Stimulated activated CD8-positive, alpha-beta memory T cell treated with anti-CD3 and anti-CD28 coated beads, Interleukin-4, amount 100 ng/mL, for 4 hours (primary cell): ENCODE measurements at regions not wholly inside any gene's neighbourhood (a gene's known extent, or its start where the extent isn't known, plus 50 kb on each side); places are given as distances from the start of the nearest gene placed in this dataset.
A peak's percentile ranks its signal among the peaks of the same experiment; 100 is the strongest.
"Not testable (repeated sequence)": the region's sequence is repeated elsewhere in the genome, so short reads cannot be mapped to it uniquely, and the experiment has no call there.

Experiments used
- DNase-seq, 2 donors: peaks; one replicate each; pipeline ENCODE4 v3.0.0-alpha.2; 2020; ENCODE audit warnings: low read depth in 2 of 2, low spot score in 1 of 2

GRCh38 chr17:45585794-45586650 is 95.5 kb upstream of the PLEKHM1 start:
- not testable (repeated sequence) for DNase-seq

- not testable (repeated sequence) for DNase-seq
Measured at GRCh38 chr17:45586651-45586934, 96.1 kb upstream of the PLEKHM1 start.

GRCh38 chr17:45592433-45592923 is 102.0 kb upstream of the PLEKHM1 start:
- peak; percentile 27 to 63 for DNase-seq

DNA sequence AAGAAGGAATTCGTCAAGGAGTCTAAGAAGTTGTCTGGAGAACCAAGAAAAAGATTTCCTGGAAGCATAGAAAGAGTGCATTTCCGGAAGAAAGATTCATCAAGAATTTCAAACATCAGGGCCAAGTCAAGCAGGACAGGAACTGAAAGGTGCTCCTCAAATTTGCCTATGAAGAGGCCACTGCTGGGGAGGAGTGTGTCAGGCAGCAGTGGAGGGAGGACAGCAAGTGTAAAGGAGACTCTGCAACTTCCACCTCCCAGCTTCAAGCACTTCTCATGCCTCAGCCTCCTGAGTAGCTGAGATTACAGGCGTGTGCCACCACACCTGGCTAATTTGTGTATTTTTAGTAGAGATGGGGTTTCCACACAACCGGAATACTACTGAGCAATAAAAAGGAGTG is 105.8 kb upstream of the PLEKHM1 start:
- not testable (repeated sequence) for DNase-seq

DNA sequence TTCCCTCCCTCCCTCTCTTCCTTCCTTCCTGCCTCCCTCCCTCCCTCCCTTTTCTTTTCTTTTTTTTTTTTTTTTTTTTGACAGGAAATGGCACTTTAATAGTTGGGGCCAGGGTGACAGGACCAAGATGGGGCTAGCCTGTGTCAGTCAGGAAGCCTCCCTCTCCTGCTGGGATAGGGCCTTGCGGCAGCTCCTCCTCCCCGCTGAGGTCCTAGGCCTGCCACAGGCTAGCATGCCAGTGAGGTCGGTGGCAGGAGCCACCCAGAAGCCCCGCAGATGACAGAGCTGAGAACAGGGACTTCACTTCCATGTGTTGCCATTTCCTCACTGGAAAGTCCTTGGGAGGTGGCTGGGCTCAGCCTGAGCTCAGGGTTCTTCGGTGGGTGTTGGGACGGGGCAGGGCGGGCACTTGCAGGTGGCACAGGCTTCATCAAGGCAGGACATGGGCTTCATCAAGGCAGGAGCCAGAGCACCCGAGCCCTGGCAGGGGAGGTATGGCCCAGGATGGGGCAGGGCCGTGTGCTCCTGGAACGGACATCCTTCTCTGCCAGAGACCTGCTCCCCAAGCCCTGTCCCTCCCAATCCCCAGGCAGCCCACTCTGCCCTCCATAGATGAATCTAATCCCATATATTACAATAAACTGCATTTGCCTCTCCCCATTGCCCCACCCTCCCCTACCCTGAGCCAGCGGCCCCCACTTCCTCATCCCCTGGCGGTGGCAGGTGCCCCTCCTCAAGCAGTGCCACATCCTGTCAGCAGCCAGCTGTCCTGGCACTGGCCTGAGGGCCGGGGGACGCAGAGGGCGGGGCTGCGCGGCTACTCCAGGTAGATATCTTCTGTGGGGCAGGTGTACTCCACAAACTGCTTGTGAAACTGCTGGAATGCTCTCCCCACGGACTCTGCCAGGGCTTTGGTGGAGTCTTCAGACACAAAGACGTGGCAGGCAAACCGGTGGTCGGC is 109.8 kb upstream of the PLEKHM1 start:
- not testable (repeated sequence) for DNase-seq

GRCh38 chr17:45601013-45601412 is 110.5 kb upstream of the PLEKHM1 start:
- DNase-seq = not testable (repeated sequence)

GRCh38 chr17:45601605-45602539 is 111.4 kb upstream of the PLEKHM1 start:
- not testable (repeated sequence) for DNase-seq

- DNase-seq = not testable (repeated sequence)
Measured at GRCh38 chr17:45605751-45606150, 115.2 kb upstream of the PLEKHM1 start.

GRCh38 chr17:45619984-45620405 is 129.5 kb upstream of the PLEKHM1 start:
- peak; percentile 72 for DNase-seq

- not testable (repeated sequence) for DNase-seq
Measured at GRCh38 chr17:45620468-45620867, 129.9 kb upstream of the PLEKHM1 start.

DNA sequence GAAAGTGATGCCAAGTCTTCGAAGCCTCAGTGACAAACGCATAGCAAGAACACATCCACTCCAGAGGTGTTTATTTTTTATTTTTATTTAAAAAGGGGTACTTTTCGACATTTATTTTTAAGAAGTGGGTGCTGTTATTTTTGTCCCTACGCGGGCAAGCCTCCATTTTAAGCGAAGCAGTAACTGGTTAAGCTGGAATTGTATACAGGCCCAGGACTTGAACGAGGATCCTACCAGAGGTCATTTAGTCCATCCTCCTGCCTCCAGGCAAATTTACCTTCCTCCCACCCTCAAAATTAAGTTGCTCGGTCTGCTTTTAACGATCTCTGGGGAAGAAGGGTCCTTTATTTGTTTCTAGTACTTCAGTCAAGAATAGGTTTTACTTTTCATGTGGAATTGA is 130.6 kb upstream of the PLEKHM1 start:
- DNase-seq = not testable (repeated sequence)

DNA sequence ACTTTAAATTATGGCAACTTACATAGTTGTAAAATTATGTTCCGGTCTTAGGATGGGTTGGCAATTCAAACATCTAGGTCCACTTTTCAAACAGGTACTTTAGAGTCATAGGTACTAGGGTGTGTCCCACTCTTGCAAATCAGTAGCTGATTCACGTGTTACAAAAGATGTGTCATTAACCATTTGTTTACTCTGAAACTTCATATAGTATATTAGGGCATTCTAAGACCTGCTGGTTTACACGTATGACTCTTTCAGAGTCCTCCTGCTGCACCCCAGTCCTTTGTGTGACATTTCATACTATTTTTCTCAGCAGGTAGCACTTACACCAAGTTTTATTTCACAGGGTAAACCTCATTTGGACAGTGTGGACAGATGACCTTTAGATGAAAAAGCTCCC is 131.8 kb upstream of the PLEKHM1 start:
- not testable (repeated sequence) for DNase-seq

DNA sequence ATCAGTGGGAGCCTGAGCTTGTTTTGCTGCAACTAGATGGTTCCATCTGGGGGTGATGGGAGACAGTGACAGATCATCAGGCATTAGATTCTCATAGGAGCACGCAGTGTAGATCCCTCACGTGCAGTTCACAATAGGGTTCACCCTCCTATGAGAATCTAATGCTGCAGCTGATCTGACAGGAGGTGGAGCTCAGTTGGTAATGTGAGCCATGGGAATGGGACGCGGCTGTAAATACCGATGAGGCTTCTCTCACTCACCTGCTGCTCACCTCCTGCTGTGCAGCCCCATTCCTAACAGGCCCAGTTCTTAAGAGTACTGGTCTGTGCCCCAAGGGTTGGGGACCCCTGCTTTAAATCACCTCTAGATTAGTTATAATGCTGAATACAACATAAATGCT is 137.5 kb upstream of the PLEKHM1 start:
- DNase-seq = no peak

DNA sequence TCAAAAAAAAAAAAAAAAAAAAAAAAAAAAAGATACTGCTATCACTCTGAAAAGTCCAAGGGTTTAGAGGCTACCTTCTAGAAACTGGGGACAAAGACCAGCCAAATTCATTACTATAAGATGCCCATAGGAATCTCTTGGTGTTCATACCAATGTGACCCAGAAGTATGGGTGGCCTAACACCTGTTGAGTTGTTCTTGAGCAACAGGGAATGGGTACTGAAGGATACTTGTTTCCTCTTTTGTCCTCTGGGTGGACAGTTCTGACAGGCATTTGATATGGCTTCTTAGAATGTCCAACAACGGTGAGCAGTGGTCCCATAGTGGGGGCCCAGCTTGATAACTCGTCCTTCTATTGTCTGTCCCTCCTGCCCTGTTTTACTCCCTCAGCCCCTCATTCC is 141.4 kb upstream of the PLEKHM1 start:
- no peak for DNase-seq

DNA sequence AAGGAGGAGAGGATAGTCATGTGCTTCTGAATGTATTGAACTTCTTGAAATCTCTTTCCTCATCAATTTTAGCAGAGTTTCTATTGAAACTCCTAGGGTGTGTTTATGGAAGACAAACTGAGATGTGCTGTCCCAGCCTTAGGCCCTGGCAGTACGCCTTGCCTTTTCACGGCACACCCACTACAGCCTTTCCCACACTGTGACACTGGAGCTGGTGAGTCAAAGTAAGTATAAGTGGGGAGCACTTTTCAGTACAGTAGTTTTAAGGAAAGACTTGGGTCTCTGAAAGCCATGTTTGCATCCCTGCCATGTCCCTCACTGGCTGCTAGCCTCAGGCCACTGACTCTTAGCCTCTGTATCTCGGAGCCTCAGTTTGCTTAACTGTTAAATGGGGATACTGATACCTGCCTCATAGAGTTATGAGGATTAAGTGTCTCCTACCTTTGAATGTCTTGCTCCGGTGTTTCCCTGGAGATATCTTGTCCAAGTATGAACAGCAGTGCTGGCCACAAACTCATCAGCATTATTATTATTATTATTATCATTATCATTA is 144.7 kb upstream of the CRHR1 start:
- no peak for DNase-seq

GRCh38 chr17:45640141-45640850 is 143.8 kb upstream of the CRHR1 start:
- peak; percentile 42 to 59 for DNase-seq

- DNase-seq = no peak
Measured at GRCh38 chr17:45641541-45641940, 142.6 kb upstream of the CRHR1 start.

GRCh38 chr17:45643591-45643990 is 140.5 kb upstream of the CRHR1 start:
- no peak for DNase-seq

- DNase-seq = not testable (repeated sequence)
Measured at GRCh38 chr17:45644637-45645036, 139.5 kb upstream of the CRHR1 start.

- no peak for DNase-seq
Measured at GRCh38 chr17:45645330-45645729, 138.8 kb upstream of the CRHR1 start.
